MM.1S (cell line): ENCODE measurements at regions not wholly inside any gene's neighbourhood (a gene's known extent, or its start where the extent isn't known, plus 50 kb on each side); places are given as distances from the start of the nearest gene placed in this dataset.

ENCODE experiments used
- EZH2 ChIP-seq: fragments of 300-600 bp; sonication (generic); optimal IDR thresholded peaks from 2 replicates; pipeline ENCODE3; 2017; ENCODE audit warnings: low read depth, mild to moderate bottlenecking, antibody characterized with exemption, low read length, mixed read lengths
- TF ChIP-seq, protein P1 (sequence below): fragments of 300-600 bp; sonication (generic); IDR thresholded peaks from 2 replicates; pipeline ENCODE4 v1.5.1; 2016; ENCODE audit warnings: antibody characterized with exemption, low read length, mixed read lengths

DNA sequence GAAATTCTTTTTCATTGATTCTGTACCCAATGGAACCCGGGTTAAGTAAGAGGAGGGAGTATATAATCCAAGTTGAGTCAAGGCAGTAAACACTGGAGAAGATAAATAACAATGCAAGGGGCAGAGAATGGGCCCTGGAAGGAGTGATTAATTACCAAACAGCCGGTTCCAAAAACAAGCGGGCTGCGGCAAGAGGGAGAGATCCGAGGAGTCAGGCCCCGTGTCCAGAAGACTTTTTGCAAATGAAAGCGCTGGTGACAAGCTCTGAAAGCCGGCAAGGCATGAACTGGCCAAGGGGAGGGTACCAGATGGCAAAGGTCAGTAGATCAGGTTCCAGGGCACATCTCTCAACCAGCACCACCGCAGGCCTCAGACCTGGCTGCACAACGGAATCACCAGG, 294.9 kb downstream of the BCOR start:
- TF ChIP-seq, protein P1, sequence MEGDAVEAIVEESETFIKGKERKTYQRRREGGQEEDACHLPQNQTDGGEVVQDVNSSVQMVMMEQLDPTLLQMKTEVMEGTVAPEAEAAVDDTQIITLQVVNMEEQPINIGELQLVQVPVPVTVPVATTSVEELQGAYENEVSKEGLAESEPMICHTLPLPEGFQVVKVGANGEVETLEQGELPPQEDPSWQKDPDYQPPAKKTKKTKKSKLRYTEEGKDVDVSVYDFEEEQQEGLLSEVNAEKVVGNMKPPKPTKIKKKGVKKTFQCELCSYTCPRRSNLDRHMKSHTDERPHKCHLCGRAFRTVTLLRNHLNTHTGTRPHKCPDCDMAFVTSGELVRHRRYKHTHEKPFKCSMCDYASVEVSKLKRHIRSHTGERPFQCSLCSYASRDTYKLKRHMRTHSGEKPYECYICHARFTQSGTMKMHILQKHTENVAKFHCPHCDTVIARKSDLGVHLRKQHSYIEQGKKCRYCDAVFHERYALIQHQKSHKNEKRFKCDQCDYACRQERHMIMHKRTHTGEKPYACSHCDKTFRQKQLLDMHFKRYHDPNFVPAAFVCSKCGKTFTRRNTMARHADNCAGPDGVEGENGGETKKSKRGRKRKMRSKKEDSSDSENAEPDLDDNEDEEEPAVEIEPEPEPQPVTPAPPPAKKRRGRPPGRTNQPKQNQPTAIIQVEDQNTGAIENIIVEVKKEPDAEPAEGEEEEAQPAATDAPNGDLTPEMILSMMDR = no peak
- TF ChIP-seq EZH2 = no peak
